Activated CD4-positive, alpha-beta memory T cell treated with anti-CD3 and anti-CD28 coated beads, Interleukin-2, amount 10 ng/mL, durations not matched to agents 7 days and 5 days (primary cell): ENCODE measurements at regions not wholly inside any gene's neighbourhood (a gene's known extent, or its start where the extent isn't known, plus 50 kb on each side); places are given as distances from the start of the nearest gene placed in this dataset.

Experiments used
- CTCF ChIA-PET: fragments of 350-600 bp; sonication (Branson Sonifier 250); formaldehyde crosslinking; loops from one replicate; lab custom pipeline; 2021; ENCODE audit warnings: antibody characterized with exemption, inconsistent platforms; lab: Charles Lee
- POLR2A ChIA-PET: fragments of 350-600 bp; sonication (Branson Sonifier 250); formaldehyde crosslinking; loops from one replicate; lab custom pipeline; 2021; ENCODE audit warnings: antibody characterized with exemption; lab: Charles Lee
- DNase-seq: peaks from one replicate; pipeline ENCODE4 v3.0.0-alpha.2; 2020
- H3K27ac Mint-ChIP-seq: one replicate; pipeline ENCODE4 v1.8.0; 2021; ENCODE audit warnings: mild to moderate bottlenecking, mixed read lengths
- H3K27me3 Mint-ChIP-seq: one replicate; pipeline ENCODE4 v1.8.0; 2021; ENCODE audit warnings: mixed read lengths
- H3K36me3 Mint-ChIP-seq: one replicate; pipeline ENCODE4 v1.8.0; 2021; ENCODE audit warnings: low read depth, mixed read lengths
- H3K4me1 Mint-ChIP-seq: one replicate; pipeline ENCODE4 v1.8.0; 2021; ENCODE audit warnings: mixed read lengths
- H3K4me3 Mint-ChIP-seq: one replicate; pipeline ENCODE4 v1.8.0; 2021; ENCODE audit warnings: mild to moderate bottlenecking, mixed read lengths
- H3K9me3 Mint-ChIP-seq: one replicate; pipeline ENCODE4 v1.8.0; 2021; ENCODE audit warnings: mixed read lengths

- H3K4me3 Mint-ChIP-seq = no peak overlapping the region
- no peak for DNase-seq
- peaks cover 11% of the 10 kb centered on the region for H3K9me3 Mint-ChIP-seq
- no peaks in the 10 kb centered on the region for H3K27me3 Mint-ChIP-seq
- H3K36me3 Mint-ChIP-seq = no peaks in the 10 kb centered on the region
- H3K4me1 Mint-ChIP-seq = no peaks in the 10 kb centered on the region
- no peak overlapping the region for H3K27ac Mint-ChIP-seq
- ChIA-PET CTCF (no interaction called here), POLR2A (no interaction called here)
Measured at GRCh38 chr1:106780066-106780465, 276.4 kb upstream of the PRMT6 start.

DNA sequence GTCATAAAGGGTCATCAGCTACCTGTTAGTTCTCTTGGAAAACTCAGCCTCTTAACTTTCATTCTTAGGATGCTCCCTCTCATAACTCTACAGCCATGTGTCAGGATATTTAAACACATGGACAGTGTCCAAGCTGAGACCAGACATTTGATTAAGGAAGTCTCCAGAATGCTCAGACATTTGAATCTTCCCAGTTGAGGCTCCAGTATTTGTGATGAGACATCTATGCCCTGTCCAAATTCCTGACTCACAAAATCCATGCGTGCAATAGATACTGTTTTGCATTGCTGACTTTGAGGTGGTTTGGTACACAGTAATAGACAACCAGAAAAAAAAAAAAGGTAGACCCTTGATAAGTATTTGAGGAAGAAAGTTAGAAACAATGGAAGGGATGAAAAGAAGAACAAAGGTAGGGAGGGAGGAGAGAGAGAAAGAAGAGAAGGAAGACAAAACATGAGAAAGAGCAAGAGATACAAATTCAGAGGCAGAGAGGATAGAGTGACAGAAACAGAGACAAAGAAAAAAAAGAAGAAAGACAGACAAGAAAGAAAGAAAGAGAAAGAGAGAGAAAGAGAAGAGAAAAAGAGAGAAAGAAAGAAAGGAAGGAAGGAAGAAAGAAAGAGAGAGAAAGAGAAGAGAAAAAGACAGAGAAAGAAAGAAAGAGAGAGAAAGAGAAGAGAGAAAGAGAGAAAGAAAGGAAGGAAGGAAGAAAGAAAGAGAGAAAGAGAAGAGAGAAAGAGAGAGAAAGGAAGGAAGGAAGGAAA, 275.5 kb upstream of the PRMT6 start:
- ChIA-PET POLR2A (no interaction called here), CTCF (no interaction called here)
- no peak for DNase-seq
- no peaks in the 10 kb centered on the region for H3K36me3 Mint-ChIP-seq
- no peak overlapping the region for H3K27ac Mint-ChIP-seq
- no peaks in the 10 kb centered on the region for H3K27me3 Mint-ChIP-seq
- H3K9me3 Mint-ChIP-seq = peaks cover 10% of the 10 kb centered on the region
- H3K4me3 Mint-ChIP-seq = no peak overlapping the region
- no peaks in the 10 kb centered on the region for H3K4me1 Mint-ChIP-seq

DNA sequence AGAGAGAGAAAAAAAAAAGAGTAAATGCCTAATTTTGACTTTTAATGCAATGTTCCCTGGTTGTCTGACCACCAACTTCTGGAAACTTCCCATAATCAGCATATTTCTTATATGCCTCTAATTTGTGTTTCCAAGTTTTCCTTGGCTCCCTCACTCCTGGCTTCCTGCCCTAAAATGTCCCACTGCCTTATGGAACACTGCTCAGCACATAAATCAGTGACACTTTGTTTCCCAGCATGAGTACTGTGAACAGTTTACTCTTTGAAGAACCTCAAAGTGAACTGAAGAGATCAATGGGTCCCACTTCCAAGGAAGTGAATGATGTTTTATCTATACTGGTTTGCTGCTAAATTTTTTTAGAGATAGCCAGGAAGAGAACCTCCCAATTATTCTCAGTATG, 271.3 kb upstream of the PRMT6 start:
- DNase-seq = no peak
- H3K4me3 Mint-ChIP-seq = no peak overlapping the region
- H3K9me3 Mint-ChIP-seq = peaks cover 2% of the 10 kb centered on the region
- no peaks in the 10 kb centered on the region for H3K4me1 Mint-ChIP-seq
- H3K27ac Mint-ChIP-seq = no peak overlapping the region
- ChIA-PET POLR2A (no interaction called here), CTCF (no interaction called here)
- no peaks in the 10 kb centered on the region for H3K36me3 Mint-ChIP-seq
- no peaks in the 10 kb centered on the region for H3K27me3 Mint-ChIP-seq

- no peak for DNase-seq
- ChIA-PET CTCF (no interaction called here), POLR2A (no interaction called here)
- no peaks in the 10 kb centered on the region for H3K27me3 Mint-ChIP-seq
- H3K27ac Mint-ChIP-seq = no peak overlapping the region
- peaks cover 5% of the 10 kb centered on the region for H3K9me3 Mint-ChIP-seq
- H3K4me1 Mint-ChIP-seq = no peaks in the 10 kb centered on the region
- H3K36me3 Mint-ChIP-seq = no peaks in the 10 kb centered on the region
- H3K4me3 Mint-ChIP-seq = no peak overlapping the region
Measured at GRCh38 chr1:106787520-106787919, 269.0 kb upstream of the PRMT6 start.

DNA sequence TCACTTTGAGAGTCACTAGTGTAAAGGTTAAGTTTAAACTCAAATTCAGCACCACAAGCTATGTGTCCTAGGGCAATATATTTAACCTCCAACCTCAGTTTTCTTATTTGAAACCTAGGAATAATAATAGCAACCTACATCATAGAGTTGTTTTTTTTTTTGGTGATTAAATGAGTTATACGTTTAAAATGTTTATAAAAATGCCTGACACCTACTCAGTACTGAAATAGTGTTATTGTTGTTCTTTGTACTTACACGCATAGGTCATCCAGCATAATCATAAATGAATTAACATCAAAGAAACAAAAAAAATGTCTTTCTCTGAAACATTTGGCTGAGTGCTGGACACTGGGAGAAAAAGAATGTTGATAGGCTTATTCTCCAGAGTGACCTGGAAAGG, 266.8 kb upstream of the PRMT6 start:
- no peaks in the 10 kb centered on the region for H3K27me3 Mint-ChIP-seq
- no peaks in the 10 kb centered on the region for H3K4me1 Mint-ChIP-seq
- H3K27ac Mint-ChIP-seq = no peak overlapping the region
- no peaks in the 10 kb centered on the region for H3K36me3 Mint-ChIP-seq
- ChIA-PET CTCF (no interaction called here), POLR2A (no interaction called here)
- peaks cover 3% of the 10 kb centered on the region for H3K9me3 Mint-ChIP-seq
- no peak for DNase-seq
- H3K4me3 Mint-ChIP-seq = no peak overlapping the region

DNA sequence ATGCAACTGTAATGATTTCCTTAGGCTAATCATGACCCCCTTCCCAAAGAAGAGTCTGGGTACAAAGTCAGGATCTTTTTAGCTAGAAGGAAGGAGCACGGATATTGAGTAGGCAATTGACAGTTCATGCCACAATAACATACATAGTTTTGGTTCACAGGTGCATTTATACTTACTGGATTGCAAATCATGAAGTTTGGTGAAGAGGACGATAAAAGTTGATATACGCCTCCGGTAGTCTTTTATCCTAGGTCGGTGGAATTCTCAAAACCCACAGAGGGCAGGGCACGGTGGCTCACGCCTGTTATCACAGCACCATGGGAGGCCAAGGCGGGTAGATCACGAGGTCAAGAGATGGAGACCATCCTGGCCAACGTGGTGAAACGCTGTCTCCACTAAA, 265.4 kb upstream of the PRMT6 start:
- H3K27me3 Mint-ChIP-seq = no peaks in the 10 kb centered on the region
- no peak for DNase-seq
- no peak overlapping the region for H3K4me3 Mint-ChIP-seq
- peaks cover 6% of the 10 kb centered on the region for H3K9me3 Mint-ChIP-seq
- ChIA-PET POLR2A (no interaction called here), CTCF (no interaction called here)
- H3K27ac Mint-ChIP-seq = no peak overlapping the region
- H3K36me3 Mint-ChIP-seq = no peaks in the 10 kb centered on the region
- no peaks in the 10 kb centered on the region for H3K4me1 Mint-ChIP-seq

DNA sequence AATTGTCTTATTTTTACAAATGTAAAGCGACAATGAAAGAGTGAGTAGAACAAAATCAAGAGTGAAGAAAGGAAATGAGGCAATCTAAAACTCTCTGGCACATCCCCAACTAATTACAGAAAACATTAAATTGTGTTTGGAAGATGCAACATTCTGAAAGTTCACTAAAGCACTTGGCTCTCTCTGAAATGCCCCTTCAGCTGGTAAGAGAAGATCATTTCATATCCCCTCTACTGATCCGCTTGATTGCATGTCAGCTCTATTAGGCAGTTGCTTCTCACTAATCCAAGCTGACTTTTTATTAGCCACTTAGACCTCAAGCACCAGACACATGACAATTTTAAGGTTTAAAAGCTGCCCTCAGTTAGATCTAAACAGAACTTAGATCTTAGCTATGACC, 262.8 kb upstream of the PRMT6 start:
- Mint-ChIP-seq H3K27ac (no peak overlapping the region), H3K4me1 (no peaks in the 10 kb centered on the region), H3K36me3 (no peaks in the 10 kb centered on the region), H3K4me3 (no peak overlapping the region), H3K9me3 (peaks cover 6% of the 10 kb centered on the region), H3K27me3 (no peaks in the 10 kb centered on the region)
- CTCF ChIA-PET = no interaction called here
- no peak for DNase-seq
- POLR2A ChIA-PET = no interaction called here

- H3K27ac Mint-ChIP-seq = no peak overlapping the region
- no peaks in the 10 kb centered on the region for H3K36me3 Mint-ChIP-seq
- ChIA-PET POLR2A (no interaction called here), CTCF (no interaction called here)
- no peaks in the 10 kb centered on the region for H3K4me1 Mint-ChIP-seq
- no peak overlapping the region for H3K4me3 Mint-ChIP-seq
- H3K27me3 Mint-ChIP-seq = no peaks in the 10 kb centered on the region
- H3K9me3 Mint-ChIP-seq = peaks cover 6% of the 10 kb centered on the region
- no peak for DNase-seq
Measured at GRCh38 chr1:106798991-106799390, 257.5 kb upstream of the PRMT6 start.

- ChIA-PET POLR2A (no interaction called here), CTCF (no interaction called here)
- Mint-ChIP-seq H3K4me3 (no peak overlapping the region), H3K36me3 (no peaks in the 10 kb centered on the region), H3K4me1 (no peaks in the 10 kb centered on the region), H3K9me3 (peaks cover 5% of the 10 kb centered on the region), H3K27me3 (no peaks in the 10 kb centered on the region), H3K27ac (no peak overlapping the region)
- no peak for DNase-seq
Measured at GRCh38 chr1:106802181-106802580, 254.3 kb upstream of the PRMT6 start.

DNA sequence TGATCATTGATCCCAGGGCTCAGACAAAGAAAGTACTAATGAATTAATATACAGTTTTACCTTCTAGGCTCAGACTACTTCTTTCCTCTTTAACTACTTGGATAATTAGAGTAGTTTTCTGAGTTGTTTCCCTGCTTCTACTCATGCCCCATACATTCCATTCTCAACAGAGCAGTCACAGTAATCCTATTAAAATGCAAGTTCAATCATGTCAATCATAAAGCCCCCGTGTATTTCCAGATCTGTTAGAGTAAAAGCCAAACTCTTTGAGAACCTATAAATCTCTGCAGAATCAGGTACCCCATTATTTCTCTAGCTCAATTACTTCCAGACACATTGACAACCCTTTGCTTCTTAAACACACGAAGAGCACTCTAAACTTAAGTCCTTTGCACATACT, 242.1 kb upstream of the PRMT6 start:
- Mint-ChIP-seq H3K36me3 (no peaks in the 10 kb centered on the region), H3K4me3 (no peak overlapping the region), H3K9me3 (peaks cover 10% of the 10 kb centered on the region), H3K27me3 (no peaks in the 10 kb centered on the region), H3K4me1 (no peaks in the 10 kb centered on the region), H3K27ac (no peak overlapping the region)
- ChIA-PET CTCF (no interaction called here), POLR2A (no interaction called here)
- no peak for DNase-seq

DNA sequence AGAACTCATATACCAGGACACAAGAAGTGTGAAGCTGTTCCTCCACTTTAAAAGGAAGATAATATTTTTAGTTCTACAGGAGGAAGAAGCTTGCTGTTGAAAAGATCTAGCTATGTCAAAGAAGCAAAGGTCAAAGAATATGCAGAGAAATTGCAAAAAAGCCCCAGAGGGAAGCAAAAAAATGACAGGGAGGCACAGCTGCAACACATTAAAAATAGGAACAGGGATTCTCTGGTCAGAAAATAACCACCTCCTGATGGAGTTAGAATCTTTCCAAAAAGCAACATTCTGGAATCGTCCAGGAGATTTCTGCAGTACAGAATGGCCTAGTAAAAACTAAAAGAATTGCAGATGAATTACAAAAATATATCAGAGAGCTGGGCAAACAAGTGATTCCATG, 238.9 kb upstream of the PRMT6 start:
- H3K4me1 Mint-ChIP-seq = no peaks in the 10 kb centered on the region
- ChIA-PET POLR2A (no interaction called here), CTCF (no interaction called here)
- no peaks in the 10 kb centered on the region for H3K27me3 Mint-ChIP-seq
- peaks cover 2% of the 10 kb centered on the region for H3K9me3 Mint-ChIP-seq
- H3K4me3 Mint-ChIP-seq = no peak overlapping the region
- no peak for DNase-seq
- no peak overlapping the region for H3K27ac Mint-ChIP-seq
- H3K36me3 Mint-ChIP-seq = no peaks in the 10 kb centered on the region

DNA sequence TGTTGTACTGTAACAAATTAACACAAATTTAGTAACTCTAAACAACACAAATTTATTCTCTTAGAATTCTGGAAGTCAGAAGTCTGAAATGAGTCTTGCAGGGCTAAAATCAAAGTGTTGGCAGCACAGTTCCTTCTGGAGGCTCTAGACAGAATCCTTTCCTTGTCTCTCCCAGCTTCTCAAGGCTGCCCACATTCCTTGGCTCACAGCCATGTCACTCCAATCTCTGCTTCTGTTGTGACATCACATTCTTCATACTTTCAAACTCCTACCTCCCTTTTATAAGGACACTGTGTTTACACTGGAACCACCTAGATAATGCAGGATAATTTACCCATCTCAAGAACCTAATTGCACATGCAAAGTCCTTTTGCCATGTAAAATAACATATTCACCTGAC, 225.0 kb upstream of the PRMT6 start:
- Mint-ChIP-seq H3K4me1 (no peaks in the 10 kb centered on the region), H3K4me3 (no peak overlapping the region), H3K27ac (no peak overlapping the region), H3K9me3 (peaks cover 3% of the 10 kb centered on the region), H3K36me3 (no peaks in the 10 kb centered on the region), H3K27me3 (no peaks in the 10 kb centered on the region)
- POLR2A ChIA-PET = no interaction called here
- CTCF ChIA-PET = no interaction called here
- no peak for DNase-seq

DNA sequence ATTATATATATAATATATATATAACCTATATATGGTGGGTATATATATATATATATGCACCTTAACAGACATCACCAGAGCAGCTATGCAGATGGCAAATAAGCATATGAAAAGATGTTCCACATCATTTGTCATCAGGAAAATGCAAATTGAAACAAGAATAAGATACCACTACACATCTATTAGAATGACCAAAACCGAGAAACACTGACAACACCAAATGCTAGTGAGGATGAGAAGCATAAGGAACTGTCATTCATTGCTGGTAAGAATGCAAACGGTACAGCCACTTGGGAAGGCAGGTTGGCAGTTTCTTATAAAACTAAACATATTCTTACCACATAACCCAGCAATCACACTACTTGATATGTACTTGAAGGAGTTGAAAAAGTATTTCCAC, 219.8 kb upstream of the PRMT6 start:
- no peaks in the 10 kb centered on the region for H3K36me3 Mint-ChIP-seq
- ChIA-PET CTCF (no interaction called here), POLR2A (no interaction called here)
- no peaks in the 10 kb centered on the region for H3K27me3 Mint-ChIP-seq
- H3K9me3 Mint-ChIP-seq = peaks cover 6% of the 10 kb centered on the region
- no peaks in the 10 kb centered on the region for H3K4me1 Mint-ChIP-seq
- no peak for DNase-seq
- no peak overlapping the region for H3K4me3 Mint-ChIP-seq
- H3K27ac Mint-ChIP-seq = no peak overlapping the region

DNA sequence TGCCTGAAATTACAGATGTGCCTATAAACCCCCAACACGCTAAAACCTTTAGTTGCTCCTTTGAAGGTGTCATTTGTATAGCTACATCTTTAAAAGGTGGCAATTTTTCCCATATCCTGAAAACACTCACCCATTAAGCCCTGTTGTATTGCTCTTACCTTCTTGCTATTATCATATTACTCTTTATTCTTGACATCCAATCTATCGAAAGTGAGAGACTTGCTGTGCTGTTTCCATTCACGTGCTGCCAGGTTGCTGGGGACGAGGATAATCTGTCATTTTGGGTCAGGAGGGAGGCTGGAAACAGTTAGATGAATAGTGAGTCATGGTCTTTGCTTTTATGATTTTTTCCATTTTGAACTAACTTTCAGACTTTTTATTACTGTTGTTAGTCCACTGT, 213.0 kb upstream of the PRMT6 start:
- H3K9me3 Mint-ChIP-seq = peaks cover 3% of the 10 kb centered on the region
- no peak overlapping the region for H3K4me3 Mint-ChIP-seq
- no peaks in the 10 kb centered on the region for H3K36me3 Mint-ChIP-seq
- no peaks in the 10 kb centered on the region for H3K27me3 Mint-ChIP-seq
- ChIA-PET POLR2A (no interaction called here), CTCF (no interaction called here)
- DNase-seq = no peak
- no peaks in the 10 kb centered on the region for H3K4me1 Mint-ChIP-seq
- no peak overlapping the region for H3K27ac Mint-ChIP-seq
